ENCODE measurements at regions not wholly inside any gene's neighbourhood (a gene's known extent, or its start where the extent isn't known, plus 50 kb on each side); places are given as distances from the start of the nearest gene placed in this dataset.

GRCh38 chr3:118187221-118187620 lies 847.4 kb downstream of the IGSF11 start (continued):
- TF ChIP-seq, protein P1, sequence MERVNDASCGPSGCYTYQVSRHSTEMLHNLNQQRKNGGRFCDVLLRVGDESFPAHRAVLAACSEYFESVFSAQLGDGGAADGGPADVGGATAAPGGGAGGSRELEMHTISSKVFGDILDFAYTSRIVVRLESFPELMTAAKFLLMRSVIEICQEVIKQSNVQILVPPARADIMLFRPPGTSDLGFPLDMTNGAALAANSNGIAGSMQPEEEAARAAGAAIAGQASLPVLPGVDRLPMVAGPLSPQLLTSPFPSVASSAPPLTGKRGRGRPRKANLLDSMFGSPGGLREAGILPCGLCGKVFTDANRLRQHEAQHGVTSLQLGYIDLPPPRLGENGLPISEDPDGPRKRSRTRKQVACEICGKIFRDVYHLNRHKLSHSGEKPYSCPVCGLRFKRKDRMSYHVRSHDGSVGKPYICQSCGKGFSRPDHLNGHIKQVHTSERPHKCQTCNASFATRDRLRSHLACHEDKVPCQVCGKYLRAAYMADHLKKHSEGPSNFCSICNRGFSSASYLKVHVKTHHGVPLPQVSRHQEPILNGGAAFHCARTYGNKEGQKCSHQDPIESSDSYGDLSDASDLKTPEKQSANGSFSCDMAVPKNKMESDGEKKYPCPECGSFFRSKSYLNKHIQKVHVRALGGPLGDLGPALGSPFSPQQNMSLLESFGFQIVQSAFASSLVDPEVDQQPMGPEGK (CRISPR knock-in tag; IDR thresholded peaks at IDR 0.05; ENCODE audit: borderline replicate concordance), result no peak

- no peak for ATAC-seq
- no peak for TF ChIP-seq SNAI2 (CRISPR knock-in tag; IDR thresholded peaks at IDR 0.05)
- TF ChIP-seq, protein P2, sequence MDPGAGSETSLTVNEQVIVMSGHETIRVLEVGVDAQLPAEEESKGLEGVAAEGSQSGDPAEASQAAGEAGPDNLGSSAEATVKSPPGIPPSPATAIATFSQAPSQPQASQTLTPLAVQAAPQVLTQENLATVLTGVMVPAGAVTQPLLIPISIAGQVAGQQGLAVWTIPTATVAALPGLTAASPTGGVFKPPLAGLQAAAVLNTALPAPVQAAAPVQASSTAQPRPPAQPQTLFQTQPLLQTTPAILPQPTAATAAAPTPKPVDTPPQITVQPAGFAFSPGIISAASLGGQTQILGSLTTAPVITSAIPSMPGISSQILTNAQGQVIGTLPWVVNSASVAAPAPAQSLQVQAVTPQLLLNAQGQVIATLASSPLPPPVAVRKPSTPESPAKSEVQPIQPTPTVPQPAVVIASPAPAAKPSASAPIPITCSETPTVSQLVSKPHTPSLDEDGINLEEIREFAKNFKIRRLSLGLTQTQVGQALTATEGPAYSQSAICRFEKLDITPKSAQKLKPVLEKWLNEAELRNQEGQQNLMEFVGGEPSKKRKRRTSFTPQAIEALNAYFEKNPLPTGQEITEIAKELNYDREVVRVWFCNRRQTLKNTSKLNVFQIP (CRISPR knock-in tag; IDR thresholded peaks at IDR 0.05; ENCODE audit: borderline replicate concordance, low read depth), result no peak
Observed at GRCh38 chr3:118196183-118196582, 838.5 kb downstream of the IGSF11 start.

GRCh38 chr3:118199044-118199443 lies 835.6 kb downstream of the IGSF11 start:
- TF ChIP-seq SNAI2 (CRISPR knock-in tag; IDR thresholded peaks at IDR 0.05) (no peak), ZC3H10 (CRISPR knock-in tag; IDR thresholded peaks at IDR 0.05) (no peak), ZFP30 (CRISPR knock-in tag; IDR thresholded peaks at IDR 0.05) (no peak), ISL1 (CRISPR knock-in tag; IDR thresholded peaks at IDR 0.05) (no peak), TOX (CRISPR knock-in tag; IDR thresholded peaks at IDR 0.05; ENCODE audit: borderline replicate concordance) (no peak), ZNF8 (CRISPR knock-in tag; IDR thresholded peaks at IDR 0.05) (no peak), GLIS3 (CRISPR knock-in tag; IDR thresholded peaks at IDR 0.05) (no peak), PPARA (CRISPR knock-in tag; IDR thresholded peaks at IDR 0.05; ENCODE audit: borderline replicate concordance) (no peak), ARNTL (CRISPR knock-in tag; IDR thresholded peaks at IDR 0.05; ENCODE audit: borderline replicate concordance, low read depth) (no peak), CSDC2 (CRISPR knock-in tag; IDR thresholded peaks at IDR 0.05) (no peak), CSRNP3 (CRISPR knock-in tag; IDR thresholded peaks at IDR 0.05) (no peak), ZNF70 (CRISPR knock-in tag; IDR thresholded peaks at IDR 0.05) (no peak), OSR1 (CRISPR knock-in tag; IDR thresholded peaks at IDR 0.05) (no peak), BACH2 (CRISPR knock-in tag; IDR thresholded peaks at IDR 0.05; ENCODE audit: borderline replicate concordance) (no peak), RARB (CRISPR knock-in tag; IDR thresholded peaks at IDR 0.05) (no peak)
- no peak for ATAC-seq

- ATAC-seq, result no peak
Observed at GRCh38 chr3:118204052-118204656, 830.5 kb downstream of the IGSF11 start.

More at GRCh38 chr3:118204052-118204656, 830.5 kb downstream of the IGSF11 start:
- TF ChIP-seq GLIS3 (CRISPR knock-in tag; IDR thresholded peaks at IDR 0.05) (no peak), BACH2 (CRISPR knock-in tag; IDR thresholded peaks at IDR 0.05; ENCODE audit: borderline replicate concordance) (no peak), ZNF70 (CRISPR knock-in tag; IDR thresholded peaks at IDR 0.05) (no peak), ZFP30 (CRISPR knock-in tag; IDR thresholded peaks at IDR 0.05) (no peak), ARNTL (CRISPR knock-in tag; IDR thresholded peaks at IDR 0.05; ENCODE audit: borderline replicate concordance, low read depth) (no peak), ZNF565 (CRISPR knock-in tag; conservative IDR thresholded peaks at IDR 0.05; ENCODE audit: low read depth) (no peak), CSRNP3 (CRISPR knock-in tag; IDR thresholded peaks at IDR 0.05) (no peak), OSR1 (CRISPR knock-in tag; IDR thresholded peaks at IDR 0.05) (no peak), ESRRG (CRISPR knock-in tag; IDR thresholded peaks at IDR 0.05) (no peak), ZC3H10 (CRISPR knock-in tag; IDR thresholded peaks at IDR 0.05) (no peak), ISL1 (CRISPR knock-in tag; IDR thresholded peaks at IDR 0.05) (no peak), ZFP3 (CRISPR knock-in tag; IDR thresholded peaks at IDR 0.05) (no peak), CREB5 (CRISPR knock-in tag; IDR thresholded peaks at IDR 0.05; ENCODE audit: low read depth) (no peak), ZNF8 (CRISPR knock-in tag; IDR thresholded peaks at IDR 0.05) (no peak), TOX (CRISPR knock-in tag; IDR thresholded peaks at IDR 0.05; ENCODE audit: borderline replicate concordance) (no peak), CSDC2 (CRISPR knock-in tag; IDR thresholded peaks at IDR 0.05) (no peak), PPARA (CRISPR knock-in tag; IDR thresholded peaks at IDR 0.05; ENCODE audit: borderline replicate concordance) (no peak)
- TF ChIP-seq, protein P3, sequence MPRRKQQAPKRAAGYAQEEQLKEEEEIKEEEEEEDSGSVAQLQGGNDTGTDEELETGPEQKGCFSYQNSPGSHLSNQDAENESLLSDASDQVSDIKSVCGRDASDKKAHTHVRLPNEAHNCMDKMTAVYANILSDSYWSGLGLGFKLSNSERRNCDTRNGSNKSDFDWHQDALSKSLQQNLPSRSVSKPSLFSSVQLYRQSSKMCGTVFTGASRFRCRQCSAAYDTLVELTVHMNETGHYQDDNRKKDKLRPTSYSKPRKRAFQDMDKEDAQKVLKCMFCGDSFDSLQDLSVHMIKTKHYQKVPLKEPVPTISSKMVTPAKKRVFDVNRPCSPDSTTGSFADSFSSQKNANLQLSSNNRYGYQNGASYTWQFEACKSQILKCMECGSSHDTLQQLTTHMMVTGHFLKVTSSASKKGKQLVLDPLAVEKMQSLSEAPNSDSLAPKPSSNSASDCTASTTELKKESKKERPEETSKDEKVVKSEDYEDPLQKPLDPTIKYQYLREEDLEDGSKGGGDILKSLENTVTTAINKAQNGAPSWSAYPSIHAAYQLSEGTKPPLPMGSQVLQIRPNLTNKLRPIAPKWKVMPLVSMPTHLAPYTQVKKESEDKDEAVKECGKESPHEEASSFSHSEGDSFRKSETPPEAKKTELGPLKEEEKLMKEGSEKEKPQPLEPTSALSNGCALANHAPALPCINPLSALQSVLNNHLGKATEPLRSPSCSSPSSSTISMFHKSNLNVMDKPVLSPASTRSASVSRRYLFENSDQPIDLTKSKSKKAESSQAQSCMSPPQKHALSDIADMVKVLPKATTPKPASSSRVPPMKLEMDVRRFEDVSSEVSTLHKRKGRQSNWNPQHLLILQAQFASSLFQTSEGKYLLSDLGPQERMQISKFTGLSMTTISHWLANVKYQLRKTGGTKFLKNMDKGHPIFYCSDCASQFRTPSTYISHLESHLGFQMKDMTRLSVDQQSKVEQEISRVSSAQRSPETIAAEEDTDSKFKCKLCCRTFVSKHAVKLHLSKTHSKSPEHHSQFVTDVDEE (CRISPR knock-in tag; IDR thresholded peaks at IDR 0.05), result no peak
- TF ChIP-seq, protein P1 (CRISPR knock-in tag; IDR thresholded peaks at IDR 0.05; ENCODE audit: borderline replicate concordance), result no peak

Measured in SK-N-SH treated with all-trans-retinoic acid at 6 μM for 48 hours (cell line).